ENCODE measurements at regions not wholly inside any gene's neighbourhood (a gene's known extent, or its start where the extent isn't known, plus 50 kb on each side); places are given as distances from the start of the nearest gene placed in this dataset.
"Not testable (repeated sequence)": the region's sequence is repeated elsewhere in the genome, so short reads cannot be mapped to it uniquely, and the experiment has no call there.

- no peak for DNase-seq (ENCODE audit: low read depth, low spot score)
Measured at GRCh38 chr7:49479936-49480544, 293.4 kb upstream of the VWC2 start.

- no peak for DNase-seq (ENCODE audit: low read depth, low spot score)
Measured at GRCh38 chr7:49481075-49481474, 292.4 kb upstream of the VWC2 start.

DNA sequence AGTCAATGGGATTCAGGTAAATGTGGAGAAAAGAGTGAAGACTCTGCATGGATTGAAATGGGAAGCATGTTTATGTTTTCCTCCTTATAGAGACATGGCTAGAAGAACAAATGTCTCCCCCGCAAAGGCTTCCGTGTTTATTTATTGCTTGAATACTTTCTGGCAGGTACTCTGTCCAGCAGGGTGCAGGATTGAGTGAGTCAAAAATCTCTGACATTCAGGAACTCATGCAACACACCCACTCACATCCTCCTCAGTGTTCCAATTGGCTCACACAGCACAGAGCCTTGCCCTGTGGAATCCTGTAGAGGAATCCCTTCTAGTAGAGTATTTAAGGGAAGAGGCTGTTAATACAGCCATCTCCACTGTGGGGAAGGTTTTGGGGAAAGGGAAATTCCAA is 290.3 kb upstream of the VWC2 start:
- DNase-seq (ENCODE audit: low read depth, low spot score) = no peak

DNA sequence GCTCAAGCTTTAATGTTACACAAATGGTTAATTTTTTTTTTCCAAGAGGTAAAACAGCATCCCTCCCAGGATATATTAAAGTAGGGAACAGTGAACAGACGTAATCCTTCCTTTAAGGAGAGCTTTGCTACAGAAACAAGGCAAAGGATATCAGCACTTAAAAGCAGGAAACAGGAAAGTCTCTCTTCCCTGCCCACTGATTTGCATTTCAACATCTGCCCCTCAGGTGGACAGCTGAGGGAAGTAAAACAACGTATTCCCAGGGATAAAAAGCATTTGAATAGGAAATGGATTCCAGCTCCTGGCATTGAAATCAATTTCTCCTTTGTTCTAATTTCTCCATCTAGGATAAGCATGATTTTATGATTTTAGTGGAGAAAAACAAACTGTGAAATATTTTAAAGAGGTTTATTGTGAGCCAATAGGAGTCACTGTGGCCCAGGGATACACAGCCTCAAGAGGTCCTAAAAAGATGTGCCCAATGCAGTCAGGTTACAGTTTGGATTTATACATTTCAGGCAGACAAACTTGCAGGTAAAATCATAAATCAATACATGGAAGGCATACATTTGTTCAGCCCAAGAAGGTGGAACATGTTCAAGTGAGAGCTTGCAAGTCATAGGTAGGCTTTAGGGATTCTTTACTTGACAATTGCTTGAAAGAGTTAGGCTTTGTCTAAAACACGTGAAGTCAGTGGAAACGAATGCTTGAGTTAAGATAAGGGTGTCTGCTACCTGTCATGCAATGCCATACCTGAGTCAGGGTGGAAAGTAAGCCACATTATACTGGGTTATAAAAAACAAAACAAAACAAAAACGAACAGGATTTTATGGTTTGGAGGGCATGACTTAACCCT is 286.2 kb upstream of the VWC2 start:
- no peak for DNase-seq (ENCODE audit: low read depth, low spot score)

DNA sequence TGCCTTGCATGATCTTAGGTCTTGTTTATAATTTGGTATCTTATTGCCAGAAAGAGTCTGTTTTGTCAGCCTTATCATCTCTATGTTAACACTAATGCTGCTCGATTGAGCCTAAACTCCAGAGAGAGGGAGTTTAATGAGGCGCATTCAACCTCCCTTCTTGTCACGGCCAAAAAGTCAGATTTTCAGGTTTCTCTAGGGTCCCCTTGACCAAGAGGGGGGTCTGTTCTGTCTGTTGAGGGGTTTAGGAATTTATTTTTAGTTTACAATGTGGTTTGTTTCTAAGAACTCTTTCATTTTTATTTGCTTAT is 285.7 kb upstream of the VWC2 start:
- no peak for DNase-seq (ENCODE audit: low read depth, low spot score)

GRCh38 chr7:49488573-49488972 is 284.9 kb upstream of the VWC2 start:
- DNase-seq (ENCODE audit: low read depth, low spot score) = no peak

DNA sequence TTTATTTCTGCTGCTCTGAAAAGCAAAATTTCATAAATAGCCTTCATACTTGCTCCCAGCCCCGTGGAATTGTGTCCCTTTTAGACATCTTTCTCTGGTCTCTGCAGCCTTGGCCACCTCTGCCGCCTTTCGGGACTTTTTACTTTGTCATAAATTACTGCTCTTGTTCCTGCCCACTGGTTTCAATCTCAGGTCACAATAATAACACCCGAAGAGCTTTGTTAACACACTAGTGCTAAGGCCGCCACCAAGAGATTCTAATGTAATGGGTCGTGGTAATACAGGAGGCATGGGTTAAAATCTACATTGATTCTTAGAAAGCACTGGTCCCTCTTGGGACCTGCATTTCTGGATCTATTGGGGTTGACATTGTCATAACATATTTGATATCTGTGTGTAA is 276.0 kb upstream of the VWC2 start:
- DNase-seq (ENCODE audit: low read depth, low spot score) = no peak

- no peak for DNase-seq (ENCODE audit: low read depth, low spot score)
Measured at GRCh38 chr7:49500741-49501140, 272.7 kb upstream of the VWC2 start.

- DNase-seq (ENCODE audit: low read depth, low spot score) = not testable (repeated sequence)
Measured at GRCh38 chr7:49507206-49507605, 266.2 kb upstream of the VWC2 start.

DNA sequence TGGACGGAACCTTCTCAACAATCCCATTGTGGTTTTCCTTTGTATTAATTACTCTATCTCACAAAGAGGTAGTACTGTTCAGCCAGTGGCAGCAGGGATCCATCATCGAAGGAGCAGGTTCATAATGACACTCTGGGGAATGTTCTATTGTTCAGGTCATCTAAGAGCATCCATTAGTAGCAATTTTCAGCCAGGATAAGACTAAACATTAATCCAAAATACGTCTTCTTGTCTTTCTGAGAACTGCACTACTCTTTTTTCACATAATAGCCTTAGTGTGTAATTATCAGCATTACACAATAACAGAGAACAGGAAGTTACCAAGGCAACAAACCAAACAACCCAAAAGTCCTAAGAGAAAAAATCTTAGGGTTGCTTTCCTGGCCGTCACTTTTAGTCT is 259.5 kb upstream of the VWC2 start:
- DNase-seq (ENCODE audit: low read depth, low spot score) = no peak

GRCh38 chr7:49520951-49521350 is 252.5 kb upstream of the VWC2 start:
- no peak for DNase-seq (ENCODE audit: low read depth, low spot score)

GRCh38 chr7:49522111-49522510 is 251.3 kb upstream of the VWC2 start:
- no peak for DNase-seq (ENCODE audit: low read depth, low spot score)

- no peak for DNase-seq (ENCODE audit: low read depth, low spot score)
Measured at GRCh38 chr7:49523870-49524269, 249.6 kb upstream of the VWC2 start.

DNA sequence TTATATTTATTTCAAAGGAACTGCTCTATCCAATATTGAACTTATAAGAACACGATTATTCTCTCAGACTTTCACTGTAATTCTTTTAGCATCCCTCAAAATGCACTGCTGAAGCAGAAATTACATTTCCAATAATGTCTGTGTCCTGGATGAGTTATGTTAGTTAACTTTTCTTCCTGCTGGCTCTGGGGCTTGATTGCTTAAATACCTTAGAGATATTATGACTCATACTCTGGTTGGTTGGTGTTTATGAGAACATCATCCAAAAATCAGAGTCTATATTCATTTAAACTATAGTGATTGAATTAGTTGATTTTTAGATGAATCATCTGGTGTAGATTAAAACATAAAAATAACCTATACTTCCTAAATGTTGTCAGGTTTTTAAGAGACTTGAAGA is 246.3 kb upstream of the VWC2 start:
- DNase-seq (ENCODE audit: low read depth, low spot score) = no peak

DNA sequence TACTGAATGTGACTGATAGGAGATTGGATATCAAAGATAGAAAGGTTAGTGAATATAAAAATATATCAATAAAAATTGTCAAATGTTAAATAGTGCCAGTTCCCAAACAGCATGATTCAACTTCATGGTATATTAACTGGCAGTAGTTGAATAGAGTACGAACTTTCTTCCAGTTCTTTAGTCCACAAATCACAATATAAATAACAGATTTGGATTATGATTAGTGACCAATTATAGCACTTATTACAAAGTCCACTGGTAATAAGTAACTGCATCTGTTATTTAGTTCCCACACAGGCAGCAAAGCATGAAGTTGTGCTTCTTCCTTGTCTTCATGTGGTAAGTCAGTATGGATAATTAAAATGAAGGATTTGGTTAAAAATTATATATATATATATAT is 243.0 kb upstream of the VWC2 start:
- DNase-seq (ENCODE audit: low read depth, low spot score) = no peak

- DNase-seq (ENCODE audit: low read depth, low spot score) = no peak
Measured at GRCh38 chr7:49563693-49564378, 209.6 kb upstream of the VWC2 start.

DNA sequence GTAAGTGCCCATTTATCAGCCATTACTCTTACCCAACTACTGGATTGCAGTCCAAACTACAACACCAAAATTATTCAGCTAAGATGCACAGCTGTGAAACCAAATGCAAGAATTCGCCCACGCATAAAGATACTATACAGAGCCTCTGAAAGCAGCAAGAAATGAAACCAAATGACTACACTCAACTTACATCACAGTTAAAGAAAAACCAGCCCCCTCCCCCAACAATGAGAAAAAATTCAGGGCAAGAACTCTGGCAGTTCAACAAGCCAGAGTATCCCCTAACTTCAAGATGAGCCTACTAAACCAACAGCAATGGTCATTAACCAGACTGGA is 209.1 kb upstream of the VWC2 start:
- DNase-seq (ENCODE audit: low read depth, low spot score) = no peak

GRCh38 chr7:49577576-49577975 is 195.9 kb upstream of the VWC2 start:
- no peak for DNase-seq (ENCODE audit: low read depth, low spot score)

DNA sequence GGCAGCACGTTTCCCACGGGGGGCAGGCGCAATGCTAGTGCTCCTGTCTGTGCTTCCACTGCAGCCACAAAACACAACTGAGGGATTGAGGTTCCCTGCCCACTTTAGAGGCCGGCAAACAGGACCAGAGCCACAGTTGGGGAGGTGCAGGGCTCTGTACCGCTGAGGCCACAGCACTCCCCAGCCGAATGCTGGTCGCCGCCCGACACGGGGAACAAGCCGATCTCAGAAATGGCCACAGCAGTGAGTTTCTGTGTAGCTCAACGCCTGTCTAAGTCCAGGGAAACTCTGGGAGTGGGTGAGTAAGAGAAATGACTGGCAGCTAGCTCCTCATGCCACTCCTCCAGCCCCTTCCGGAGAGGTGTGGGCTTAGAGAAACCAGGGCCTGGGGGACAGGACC is 194.0 kb upstream of the VWC2 start:
- DNase-seq (ENCODE audit: low read depth, low spot score) = no peak

DNA sequence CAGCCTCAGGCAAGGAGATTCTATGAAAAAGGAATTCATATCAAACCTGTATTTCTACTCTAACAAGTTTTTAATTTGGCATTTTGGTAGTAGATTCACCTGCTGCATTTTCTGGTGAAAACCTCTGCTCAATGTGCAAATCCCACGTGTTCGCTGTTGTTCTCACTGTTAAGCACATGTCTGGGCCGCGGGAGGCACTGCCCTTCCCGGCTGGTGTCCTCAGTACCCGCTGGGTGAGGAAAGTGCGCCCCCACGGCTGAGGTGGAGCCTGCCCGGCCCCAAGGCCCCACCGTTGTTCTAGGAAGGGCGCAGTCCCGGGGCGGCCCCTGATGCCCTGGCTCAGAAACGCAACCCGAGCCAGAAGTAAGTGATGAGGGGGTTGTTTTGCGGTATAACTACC is 193.4 kb upstream of the VWC2 start:
- DNase-seq (ENCODE audit: low read depth, low spot score) = no peak

DNA sequence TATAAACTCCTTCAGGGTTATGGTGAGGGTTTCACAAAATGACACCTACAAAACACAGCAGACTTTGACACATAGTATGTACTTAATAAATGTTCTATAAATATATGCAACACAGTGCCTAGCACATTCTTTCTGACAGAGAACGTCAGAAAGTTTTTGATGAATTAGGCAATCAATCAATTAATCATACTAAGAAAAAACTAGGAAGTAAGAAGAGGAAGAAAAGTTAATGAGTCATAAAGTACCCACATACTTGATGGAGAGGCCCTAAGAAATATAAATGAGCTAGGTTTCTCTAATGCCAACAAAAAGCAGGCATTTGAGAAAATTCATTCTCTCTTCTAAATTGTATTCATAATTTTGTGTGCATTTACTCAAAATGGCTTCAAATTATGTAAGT is 192.7 kb upstream of the VWC2 start:
- DNase-seq (ENCODE audit: low read depth, low spot score) = no peak

GRCh38 chr7:49583440-49583839 is 190.0 kb upstream of the VWC2 start:
- no peak for DNase-seq (ENCODE audit: low read depth, low spot score)
